D721Med (cell line): ENCODE measurements at regions not wholly inside any gene's neighbourhood (a gene's known extent, or its start where the extent isn't known, plus 50 kb on each side); places are given as distances from the start of the nearest gene placed in this dataset.

Experiments
- DNase-seq: peaks from one replicate; pipeline ENCODE4 v3.0.0; 2011; ENCODE audit warnings: low spot score; ENCODE audit not compliant: insufficient read length
- FAIRE-seq: peaks from 2 replicates; lab custom pipeline; 2011; peaks lifted over from hg19 to GRCh38; lab: Jason Lieb, UNC
- TF ChIP-seq, protein P1 (sequence below): IDR thresholded peaks from 2 replicates; pipeline ENCODE4 v1.5.1; 2012; ENCODE audit warnings: mild to moderate bottlenecking, control low read depth; ENCODE audit not compliant: insufficient read depth; ENCODE audit errors: missing control alignments

DNA sequence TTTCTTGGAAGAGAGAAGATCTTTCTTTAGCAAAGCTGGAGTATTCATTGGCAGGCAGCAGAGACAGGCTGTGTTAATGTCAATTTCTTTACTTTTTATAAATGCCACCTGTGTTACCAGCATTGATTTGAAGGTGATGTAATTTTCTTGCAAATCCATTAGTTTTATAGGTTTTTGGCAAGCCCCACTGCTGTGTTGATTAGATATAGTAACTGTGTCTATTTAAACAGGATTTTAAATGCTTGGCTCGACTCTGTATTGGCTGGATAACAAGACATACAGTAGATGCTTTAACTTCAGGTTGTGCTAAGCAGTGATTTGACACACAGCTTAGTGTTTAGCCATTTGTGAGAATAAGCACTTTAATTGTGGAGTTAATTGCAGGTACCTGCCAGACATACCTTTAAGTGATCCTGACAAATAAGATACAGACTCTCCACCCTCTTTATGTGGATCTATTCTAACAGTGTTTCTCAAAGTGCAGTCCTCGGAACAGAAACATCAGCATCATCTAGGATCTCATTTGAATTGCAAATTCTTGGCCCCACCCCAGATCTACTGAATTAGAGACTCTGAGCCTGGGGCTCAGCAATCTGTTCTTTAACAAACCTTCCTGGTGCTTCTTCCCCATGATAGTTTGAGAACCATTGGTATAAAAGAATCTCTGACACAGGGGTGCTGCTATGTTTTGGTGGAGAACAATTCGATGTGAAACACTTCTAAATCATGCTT is 397.5 kb downstream of the HDGFL1 start:
- TF ChIP-seq, protein P1, sequence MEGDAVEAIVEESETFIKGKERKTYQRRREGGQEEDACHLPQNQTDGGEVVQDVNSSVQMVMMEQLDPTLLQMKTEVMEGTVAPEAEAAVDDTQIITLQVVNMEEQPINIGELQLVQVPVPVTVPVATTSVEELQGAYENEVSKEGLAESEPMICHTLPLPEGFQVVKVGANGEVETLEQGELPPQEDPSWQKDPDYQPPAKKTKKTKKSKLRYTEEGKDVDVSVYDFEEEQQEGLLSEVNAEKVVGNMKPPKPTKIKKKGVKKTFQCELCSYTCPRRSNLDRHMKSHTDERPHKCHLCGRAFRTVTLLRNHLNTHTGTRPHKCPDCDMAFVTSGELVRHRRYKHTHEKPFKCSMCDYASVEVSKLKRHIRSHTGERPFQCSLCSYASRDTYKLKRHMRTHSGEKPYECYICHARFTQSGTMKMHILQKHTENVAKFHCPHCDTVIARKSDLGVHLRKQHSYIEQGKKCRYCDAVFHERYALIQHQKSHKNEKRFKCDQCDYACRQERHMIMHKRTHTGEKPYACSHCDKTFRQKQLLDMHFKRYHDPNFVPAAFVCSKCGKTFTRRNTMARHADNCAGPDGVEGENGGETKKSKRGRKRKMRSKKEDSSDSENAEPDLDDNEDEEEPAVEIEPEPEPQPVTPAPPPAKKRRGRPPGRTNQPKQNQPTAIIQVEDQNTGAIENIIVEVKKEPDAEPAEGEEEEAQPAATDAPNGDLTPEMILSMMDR = no peak
- no peak for FAIRE-seq
- DNase-seq = no peak

DNA sequence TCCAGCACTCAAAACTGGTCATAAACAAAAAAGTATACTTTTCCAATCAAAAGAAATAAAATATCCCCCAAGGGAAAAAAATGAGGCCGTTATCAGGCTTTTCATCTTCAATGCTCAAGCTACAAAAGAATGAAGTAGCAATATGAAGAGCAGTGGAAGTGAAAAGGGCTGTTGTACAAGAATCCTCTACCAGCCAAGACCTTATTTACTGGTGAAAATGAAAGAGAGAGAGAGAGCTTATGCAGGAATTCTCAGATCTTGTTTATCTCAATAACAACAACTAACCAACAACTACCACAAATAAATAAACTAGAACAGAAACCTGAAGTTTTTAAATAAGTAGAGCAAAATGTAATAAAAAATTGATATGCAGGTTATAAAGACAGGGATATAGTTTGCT is 400.6 kb downstream of the HDGFL1 start:
- TF ChIP-seq, protein P1 = no peak
- DNase-seq = no peak
- FAIRE-seq = no peak

DNA sequence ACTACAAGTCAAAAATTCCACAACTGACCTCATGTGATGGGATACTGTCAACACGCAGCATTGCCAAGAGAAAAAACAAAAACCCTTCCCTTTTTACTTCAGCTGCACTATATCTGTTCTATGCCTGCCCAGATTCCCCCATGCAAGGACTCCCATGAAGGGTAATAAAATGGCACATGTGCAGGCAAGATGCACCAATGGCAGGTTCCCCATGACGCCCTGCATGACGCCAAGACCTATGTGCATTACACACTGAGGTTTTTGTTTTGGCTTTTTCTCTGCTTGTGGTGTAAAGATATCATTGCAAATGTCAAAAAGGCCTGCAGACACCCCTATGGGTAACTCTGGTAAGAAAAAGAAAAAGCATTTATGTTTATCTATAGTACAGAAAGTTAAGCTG is 403.4 kb downstream of the HDGFL1 start:
- no peak for FAIRE-seq
- TF ChIP-seq, protein P1 = no peak
- DNase-seq = no peak

DNA sequence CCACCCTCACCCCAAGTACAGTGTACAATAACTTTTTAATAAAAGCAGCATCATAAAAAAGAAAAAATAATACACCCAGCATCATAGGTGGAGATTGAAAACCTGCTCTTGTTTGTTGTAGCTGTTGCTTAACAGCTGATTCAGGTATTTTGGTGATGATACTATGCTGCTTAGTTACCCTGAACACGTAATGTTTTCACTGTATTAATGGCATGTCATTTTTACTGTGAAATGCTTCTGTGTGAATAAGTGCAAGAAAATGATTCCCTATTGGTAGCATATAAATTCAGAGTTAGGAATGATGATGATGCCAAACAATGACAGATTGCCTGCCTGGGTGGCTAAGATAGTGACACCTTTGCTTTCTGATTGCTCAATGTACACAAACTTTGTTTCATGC is 405.7 kb downstream of the HDGFL1 start:
- no peak for DNase-seq
- no peak for FAIRE-seq
- TF ChIP-seq, protein P1 = no peak

DNA sequence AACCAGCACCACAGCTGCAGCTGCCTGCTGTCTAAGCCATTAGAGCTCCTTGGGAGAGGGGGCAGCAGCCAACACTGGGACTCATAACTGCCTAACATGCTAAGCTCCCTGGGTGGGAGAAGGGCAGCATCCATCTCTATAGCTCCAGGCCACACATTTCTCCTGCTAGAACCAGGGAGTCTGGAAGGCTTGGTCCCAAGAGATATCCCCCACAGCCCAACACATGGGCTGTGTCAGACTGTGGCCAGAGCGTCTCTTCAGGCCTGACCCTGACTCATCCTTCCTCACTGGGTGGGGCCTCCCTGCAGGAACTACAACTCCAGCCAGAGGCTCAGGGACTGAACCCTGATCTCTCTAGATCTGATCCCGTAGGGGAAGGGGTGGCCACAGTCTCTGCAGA is 411.1 kb downstream of the HDGFL1 start:
- DNase-seq = no peak
- FAIRE-seq = no peak
- TF ChIP-seq, protein P1 = no peak

DNA sequence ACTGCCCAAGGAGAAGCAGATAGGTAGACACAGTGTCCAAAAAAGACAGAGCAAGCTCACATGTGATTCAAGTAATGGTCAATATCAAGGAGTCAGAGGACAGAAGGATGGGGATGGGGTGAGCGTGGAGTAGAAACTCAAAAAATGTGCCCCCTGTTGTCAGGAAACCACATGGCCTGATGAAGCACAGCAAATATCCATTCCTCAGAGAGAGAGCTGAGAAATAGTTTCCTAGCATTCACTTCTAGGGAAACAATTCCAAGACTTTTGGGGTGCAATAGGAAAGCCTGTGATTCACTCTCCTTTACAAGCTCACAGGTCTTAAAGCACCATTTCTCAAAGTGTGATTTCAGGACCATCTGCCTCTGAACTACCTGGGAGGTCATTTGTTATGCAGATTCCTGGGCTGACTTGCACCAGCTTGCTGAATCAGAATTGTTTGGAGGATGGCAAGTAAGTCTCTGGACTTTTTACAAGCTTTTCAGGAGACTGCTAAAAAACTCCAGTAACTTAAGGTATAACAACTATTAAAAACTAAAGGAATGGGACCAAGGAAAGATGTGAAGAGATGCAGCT is 432.8 kb downstream of the HDGFL1 start:
- FAIRE-seq (no peak), DNase-seq (no peak)
- TF ChIP-seq, protein P1 = no peak
